HUDEP-2 (cell line): ENCODE measurements at regions not wholly inside any gene's neighbourhood (a gene's known extent, or its start where the extent isn't known, plus 50 kb on each side); places are given as distances from the start of the nearest gene placed in this dataset.

Experiments
- DNase-seq, 76 experiments: peaks; one replicate each; lab custom pipeline; 2025; ENCODE audit not compliant: unreplicated experiment in 76 of 76; lab: John Stamatoyannopoulos, UW

DNA sequence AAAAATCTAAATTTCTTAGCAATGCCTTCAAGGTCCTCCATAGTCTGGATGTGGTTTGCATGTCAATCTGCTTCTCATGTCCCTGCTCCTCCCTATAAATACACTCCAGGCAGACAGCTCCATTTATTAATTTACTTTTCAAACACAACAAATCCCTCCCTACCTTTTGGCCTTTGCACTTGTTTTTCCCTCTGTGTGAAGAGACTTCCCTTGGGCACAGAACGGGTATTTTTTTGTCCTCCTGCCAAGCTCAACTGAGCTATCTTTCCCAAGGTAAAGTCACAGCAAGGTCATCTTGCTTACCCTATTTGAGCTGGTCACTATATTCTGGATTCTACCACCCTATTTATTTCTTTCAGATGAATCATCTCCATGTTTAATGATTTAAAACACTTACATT lies 159.6 kb upstream of the ANKH start:
- no peak for DNase-seq

DNA sequence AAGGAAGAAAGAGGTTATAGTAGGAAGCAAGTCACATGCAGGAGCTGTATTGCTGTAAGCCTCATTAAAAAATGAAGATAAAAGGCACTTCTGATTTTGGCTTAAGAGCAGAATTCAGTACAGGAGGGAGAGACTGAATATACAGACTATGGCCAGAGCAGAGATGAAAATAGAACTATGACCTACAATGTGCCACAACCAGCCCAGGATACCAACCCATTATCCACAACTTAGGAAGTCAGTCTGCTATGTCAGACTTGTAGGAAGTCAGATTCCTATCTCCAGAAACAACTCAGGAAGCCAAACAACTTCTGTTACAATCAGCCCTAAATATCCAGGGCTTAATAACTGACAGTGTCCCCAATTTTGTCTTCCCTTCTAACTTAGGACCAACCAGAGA lies 156.2 kb upstream of the ANKH start:
- no peak for DNase-seq

DNA sequence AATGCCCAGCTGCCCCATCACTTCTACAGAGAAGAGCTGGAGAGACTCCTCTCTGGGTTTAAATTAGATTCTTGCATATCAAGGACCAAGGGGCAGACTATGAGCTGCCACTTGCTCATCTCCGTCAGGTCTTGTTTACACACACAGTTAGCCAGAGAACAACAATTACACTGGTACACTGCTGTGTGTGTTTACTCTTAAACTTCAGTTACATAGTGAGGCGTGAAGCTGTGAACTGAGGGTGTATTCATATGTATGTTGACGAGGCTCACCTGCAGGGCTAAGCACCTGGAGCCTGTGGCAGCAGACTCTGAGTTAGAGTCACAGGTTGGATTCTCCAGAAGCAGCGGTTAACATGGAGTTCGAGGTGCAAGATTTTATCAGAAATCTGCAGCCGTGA lies 155.4 kb upstream of the ANKH start:
- DNase-seq: no peak

DNA sequence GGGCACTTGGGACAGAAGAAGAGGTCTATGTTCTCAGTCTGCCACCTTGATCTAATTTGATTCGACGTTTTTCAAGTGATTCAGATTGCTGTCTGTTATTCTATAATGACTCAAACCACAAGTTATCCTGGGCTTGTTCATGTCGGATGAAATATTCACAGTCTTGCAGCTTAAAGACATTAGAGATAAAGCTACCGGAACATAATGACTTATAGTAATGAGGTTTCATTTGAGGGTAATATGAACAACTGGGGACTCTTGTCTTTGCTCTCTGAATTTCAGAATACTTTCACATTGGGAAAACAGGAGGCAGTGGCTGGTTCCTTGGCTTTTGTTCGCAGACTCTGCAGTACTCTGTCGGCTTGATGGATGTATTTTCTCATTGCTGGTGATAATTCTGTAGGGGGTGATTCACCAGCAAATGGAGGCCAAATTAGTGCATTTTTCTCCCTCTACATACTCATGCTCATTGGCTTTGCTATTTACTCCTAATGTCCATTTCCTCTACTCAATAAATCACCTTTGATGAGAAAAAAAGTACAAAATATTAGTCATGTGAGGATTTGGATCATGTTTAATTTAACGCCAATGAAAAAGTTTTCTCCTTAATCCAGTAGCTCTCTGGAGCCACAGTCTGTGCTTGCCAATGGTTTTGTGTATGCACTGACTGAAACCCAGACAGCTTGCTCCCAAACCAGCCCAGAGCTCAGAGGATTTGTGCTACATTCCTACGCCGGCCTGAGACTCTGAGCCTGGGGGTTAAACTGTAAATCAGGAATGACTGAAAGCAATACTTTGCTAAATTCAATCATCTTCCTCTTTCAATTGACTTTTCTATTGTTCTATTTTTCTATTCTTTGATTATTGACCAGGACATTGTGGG lies 154.7 kb upstream of the ANKH start:
- DNase-seq: no peak

DNA sequence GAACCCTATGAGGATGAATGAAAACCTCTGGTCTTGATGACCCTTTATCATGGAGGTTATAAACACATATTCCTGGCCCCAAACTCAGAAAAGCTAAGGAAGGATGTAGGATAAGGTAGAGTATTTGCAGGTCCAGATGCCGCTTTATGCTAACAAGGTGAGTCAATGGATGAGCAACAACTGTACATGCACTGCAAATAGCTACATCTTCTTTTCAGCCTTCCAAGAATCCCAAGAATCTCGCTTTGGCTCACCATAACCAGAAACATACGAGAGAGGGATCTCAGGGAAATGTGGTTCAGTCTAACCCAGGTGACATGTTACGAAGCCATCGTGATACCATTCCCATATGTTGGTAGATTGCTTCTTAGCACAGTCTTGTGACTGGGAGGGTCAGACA lies 152.3 kb upstream of the ANKH start:
- no peak for DNase-seq

DNA sequence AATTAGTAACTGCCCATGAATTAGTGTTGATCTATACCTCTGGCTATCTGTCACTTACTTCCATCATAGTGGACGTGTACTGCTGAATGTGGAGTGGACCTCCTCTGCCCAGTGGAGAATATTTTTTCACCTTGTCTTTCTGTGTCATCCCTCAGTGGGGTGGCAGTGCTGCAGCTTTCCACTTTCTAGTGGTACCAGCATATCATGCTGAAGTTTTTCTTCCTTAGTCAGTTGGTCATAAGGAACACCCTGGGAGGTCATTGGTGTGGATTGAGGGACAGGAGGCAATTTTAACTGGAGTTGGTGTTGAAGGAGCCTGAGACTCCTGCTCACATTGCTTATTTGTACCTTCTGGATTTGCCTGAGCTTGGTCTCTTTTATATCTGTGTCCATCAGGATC lies 151.7 kb upstream of the ANKH start:
- DNase-seq: no peak

DNA sequence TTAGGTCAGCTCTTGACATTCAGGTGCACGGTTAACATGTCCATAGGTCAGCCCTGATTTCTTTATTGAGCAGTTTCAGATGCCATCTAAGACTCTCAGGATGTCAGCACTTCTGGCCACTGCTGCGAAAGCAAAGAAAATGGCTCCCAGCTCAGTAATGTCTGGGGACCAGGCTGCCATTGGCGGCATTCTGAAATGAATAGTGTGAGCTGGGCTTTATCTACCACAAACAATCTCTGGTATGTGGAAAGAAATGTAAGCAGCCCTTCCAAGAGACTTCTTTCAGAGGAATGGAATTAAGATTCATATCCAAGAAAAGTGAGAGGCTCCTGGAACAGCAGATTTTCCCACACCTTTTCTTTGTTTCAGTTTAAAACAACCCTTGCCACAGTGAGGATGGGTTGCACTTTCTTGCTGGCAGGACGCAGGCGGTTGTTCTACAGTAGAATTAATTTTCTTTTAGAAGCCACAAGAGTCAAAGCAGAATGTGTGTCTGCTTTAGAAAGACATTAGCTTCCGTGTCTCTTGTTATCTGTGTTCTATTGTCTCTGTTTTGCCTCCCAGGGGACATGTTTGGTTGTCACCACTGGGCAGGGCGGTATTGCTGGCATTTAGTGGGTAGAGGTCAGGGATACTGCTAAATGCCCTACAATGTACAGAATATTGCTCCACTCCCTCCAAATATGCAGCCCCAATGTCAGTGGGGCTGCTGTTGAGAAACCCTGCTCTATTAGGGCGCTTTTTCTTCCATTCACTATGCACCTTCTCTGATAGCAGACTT lies 149.9 kb upstream of the ANKH start:
- DNase-seq: no peak

DNA sequence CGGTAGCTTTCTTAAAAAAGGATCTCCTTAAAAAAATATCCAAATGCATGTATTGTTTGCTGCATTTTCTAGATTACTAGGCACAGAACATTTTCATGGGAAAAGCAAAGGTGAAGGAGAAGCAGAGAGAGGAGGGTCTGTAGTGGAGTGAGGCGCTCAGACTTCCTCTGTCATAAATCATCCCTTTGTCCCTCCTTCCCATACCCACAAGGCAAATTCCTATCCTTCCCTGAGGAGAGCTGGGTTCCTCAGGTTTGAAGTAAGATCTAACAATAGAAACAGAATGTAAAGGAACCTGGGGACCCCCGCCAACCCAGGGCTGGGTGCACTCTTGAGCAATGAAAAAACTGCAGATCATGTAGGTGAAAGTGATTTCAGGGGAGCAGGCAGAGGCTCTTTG lies 149.2 kb upstream of the ANKH start:
- DNase-seq: no peak

DNA sequence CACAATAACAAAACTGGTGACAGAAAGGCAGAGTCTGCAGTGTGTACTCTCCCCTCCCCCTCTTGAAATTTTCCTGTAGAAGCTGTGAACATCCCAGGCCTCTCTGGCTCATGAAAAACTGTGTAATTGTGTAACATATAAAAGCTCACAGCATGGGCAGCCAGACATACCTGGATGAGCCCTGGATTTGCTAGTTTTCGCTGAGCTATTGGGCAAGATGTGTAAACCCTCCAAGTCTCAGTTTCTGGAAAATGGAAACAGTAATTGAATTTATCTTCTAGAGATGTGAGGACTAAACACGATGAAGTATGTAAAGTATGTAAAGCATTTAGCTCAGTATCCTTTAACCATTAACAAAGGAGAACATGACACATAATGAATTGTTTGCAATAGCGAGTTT lies 143.2 kb upstream of the ANKH start:
- no peak for DNase-seq

DNA sequence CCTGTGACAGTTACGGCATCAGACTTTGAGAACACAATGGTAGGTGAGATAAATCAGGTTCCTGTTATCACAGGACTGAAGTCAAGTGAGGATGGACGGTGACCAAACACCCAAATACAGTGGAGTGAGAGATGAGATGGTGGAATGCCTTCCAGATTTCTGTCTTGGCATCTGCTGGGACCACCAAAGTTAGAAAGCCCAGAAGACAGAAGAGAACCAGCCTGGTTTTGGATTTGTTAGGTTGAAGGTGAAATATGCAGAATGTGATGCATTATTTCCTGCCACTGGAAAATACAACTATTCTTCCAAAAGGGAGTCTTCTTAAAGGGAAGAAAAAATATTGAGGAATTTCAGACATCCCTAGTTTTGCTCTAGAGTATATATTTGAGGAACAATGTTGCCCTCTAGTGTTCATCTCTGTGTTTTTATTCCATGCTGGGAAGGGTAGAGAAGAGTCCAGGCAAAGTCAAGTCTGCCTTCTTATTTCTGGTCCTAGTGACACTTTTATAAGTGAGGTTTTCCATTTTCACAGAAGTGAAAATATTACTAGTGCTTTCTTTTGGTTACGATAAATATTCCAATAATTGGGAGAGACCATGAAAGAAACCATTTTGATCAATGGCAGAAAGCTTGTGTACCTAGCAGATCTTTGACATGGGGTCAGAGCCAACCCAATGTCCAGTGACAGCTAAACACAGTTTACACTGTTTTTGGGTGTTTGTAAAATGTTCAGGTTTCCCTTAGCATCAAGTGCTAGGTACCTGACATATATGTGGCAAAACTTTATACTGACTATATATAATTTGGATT lies 142.3 kb upstream of the ANKH start:
- DNase-seq: peak in 19 of 76 experiments; percentile 1 to 41 (median 6)

DNA sequence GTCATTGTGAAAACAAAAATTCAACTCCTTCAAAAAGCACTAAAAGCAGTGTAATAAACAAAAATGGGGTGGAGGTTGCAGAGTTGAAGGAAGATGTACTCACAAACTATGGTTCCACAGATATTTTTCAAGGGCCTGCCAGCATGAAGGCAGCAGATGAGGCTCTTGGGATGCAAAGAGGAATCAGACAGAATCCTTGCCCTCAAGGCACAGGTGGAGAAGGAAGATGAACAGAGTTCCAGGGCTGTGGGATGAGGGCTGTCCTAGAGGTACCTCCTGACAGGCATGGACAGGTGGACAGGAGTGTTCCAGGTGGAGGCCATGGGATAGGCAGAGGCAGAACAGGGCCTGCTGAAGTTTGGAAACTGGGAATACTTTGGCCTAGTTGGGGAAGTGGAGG lies 140.5 kb upstream of the ANKH start:
- DNase-seq: no peak

DNA sequence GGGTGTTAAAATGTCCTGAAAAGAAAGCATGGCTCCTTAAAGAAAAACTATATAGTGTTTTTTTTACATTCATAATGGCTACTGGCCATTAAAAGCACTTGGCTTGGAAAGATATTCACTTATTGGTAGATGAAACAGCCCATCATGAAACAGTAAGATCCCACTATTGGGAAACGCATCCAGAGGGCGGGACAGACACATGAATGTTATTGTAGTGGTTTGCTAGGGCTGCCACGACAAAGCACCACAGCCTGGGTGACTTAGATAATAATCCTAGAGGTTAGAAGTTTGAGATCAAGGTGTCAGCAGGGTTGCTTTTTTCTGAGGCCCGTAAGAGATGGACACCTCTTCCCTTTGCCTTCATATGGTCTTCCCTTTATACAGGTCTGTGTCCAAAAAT lies 139.4 kb upstream of the ANKH start:
- DNase-seq: no peak

DNA sequence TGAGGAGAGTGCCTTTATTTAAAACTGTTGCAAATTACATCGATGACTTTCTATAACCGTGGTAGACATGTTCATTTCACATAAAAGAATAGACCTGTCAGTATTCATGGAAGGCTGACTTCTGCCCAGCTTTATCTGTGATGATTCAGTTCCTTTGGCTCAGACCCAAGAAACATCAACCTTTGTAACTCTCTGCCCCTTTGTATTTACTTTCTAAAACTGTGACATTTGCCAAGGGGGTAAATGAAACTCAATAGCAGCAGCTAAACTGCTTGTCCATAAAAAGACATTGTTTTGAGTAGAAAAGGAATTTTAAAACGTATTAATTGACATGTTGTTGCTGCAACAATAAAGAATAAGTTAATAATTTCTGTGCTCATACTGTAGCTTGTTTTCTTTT lies 137.8 kb upstream of the ANKH start:
- DNase-seq: peak in 24 of 76 experiments; percentile 0 to 37 (median 10)

DNA sequence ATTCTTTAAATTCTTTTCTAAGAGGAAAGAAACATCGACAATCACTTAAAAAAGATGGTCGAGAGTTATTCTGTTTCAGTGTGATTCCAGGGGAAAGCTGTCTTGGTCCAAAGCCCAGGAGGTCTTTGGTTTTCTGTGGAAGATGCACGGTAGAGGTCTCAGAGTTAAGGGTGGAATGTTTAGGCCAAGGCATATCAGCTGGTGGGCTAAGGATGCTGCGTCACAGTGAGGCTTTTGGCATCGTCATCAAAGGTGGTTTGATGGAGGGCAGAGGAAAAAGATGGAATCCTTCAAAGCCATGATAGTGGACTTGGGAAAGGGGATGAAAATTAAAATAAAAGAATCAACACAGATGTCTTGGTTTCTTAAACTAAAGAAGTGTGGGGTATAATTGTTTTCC lies 137.3 kb upstream of the ANKH start:
- DNase-seq: no peak

DNA sequence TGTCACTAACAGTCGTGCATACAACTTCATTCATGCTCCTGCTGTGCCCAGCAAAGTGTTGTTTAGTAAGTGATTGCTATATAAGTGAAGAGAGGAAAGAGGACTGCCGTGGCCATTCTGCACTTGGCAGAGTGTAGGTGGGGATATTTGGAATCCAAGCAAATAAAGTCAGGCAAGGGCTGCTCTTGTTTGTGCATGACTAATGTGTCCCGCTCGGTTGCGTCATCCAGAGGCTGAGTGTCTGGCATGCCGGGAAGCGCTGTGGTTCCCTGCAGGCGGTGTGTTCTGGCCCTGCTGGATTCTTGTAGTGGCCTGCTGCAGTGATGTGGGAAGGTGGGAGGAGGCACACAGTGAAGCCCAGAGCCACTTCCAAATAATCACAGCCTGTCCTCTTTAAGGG lies 136.9 kb upstream of the ANKH start:
- no peak for DNase-seq

DNA sequence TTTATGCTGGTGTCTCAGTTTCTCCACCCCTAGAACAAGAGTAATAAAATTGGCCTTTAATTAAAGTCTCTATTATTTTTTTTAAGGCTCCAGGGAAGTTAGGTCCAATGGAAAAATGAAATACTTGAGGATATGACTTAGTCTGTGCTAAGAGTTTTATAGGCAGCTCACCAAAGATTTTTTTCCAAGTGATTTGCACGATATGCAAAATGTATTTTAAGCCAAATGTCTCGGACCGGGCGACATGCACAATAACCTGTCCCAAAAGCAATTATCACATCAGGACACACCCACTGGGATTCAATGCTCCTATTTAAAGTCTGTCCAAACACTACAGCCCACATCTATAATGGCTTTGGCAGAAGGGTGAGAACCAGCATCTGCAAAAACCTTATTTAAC lies 136.1 kb upstream of the ANKH start:
- no peak for DNase-seq

DNA sequence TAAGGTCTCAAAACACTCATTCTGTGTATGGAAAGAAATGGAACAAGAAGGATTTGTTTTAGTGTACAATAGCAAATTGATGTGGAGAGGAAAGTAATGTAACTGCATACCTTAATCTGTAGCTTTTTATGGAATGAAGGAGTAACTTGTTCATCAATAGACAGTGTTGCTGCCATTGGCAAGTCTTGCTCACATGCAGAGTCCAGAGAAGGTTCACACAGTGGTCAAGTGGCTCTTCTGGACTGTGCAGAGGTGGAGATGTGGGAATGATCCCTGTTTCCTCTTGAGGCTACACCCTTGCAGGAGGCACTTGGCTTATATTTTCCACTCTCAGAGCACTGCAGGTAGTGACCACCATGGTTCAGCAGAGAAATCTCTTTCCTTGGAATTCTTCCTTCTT lies 132.9 kb upstream of the ANKH start:
- no peak for DNase-seq

DNA sequence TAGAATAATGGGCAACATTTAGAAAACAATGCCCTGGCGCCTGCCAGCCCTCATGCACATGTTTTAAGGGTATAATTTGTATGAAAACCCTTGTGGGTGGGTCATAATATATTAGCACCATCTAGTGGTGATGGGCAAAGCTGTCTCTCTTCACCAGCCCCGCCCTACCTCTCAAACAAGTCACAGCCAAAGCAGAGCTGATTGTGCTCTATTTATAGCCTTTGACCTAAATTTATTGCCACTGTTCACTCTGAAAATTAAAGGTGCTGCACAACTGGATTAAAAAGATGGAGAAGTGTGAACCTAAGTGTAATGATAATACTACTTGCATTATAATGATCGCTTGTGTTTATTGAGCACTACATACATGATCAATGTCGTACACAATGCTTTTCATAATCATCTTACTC lies 131.9 kb upstream of the ANKH start:
- DNase-seq: peak in 44 of 76 experiments; percentile 0 to 52 (median 12)

DNA sequence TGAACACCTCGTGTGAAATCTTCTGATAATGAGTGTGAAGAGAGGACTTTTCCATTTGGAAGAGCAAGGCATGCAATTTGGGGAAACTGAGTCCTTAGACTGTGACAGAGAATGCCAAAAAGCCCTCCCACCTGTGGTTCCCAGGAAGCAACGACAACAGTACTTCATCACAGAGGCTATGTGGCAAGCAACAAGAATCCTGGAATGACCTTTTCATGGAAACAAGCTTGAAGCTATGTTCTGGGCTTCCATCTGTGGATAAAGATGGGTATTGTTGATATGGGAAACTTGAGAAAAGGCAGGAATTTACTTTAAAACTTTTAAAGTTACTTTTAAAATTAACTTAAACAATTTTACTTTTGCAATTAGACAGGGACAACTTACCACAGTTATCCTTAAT lies 131.2 kb upstream of the ANKH start:
- DNase-seq: no peak

DNA sequence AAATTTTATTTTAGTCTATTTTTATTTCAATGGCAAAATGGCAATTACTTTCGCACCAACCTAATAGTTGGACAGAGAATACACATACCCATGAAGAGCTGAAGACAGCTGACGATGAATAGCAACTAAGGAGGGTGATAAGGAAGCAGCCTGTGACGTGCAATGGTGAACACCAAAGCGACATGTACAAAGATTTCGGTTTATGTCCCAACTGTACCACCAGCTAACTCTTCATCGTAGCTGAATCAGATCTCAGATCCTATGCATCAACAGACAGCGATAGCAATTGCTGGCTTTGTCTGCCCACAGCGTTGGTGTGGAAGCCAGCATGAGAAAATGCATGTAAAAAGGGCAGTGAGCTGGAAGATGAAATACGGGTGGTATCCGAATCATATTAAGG lies 130.6 kb upstream of the ANKH start:
- DNase-seq: no peak

DNA sequence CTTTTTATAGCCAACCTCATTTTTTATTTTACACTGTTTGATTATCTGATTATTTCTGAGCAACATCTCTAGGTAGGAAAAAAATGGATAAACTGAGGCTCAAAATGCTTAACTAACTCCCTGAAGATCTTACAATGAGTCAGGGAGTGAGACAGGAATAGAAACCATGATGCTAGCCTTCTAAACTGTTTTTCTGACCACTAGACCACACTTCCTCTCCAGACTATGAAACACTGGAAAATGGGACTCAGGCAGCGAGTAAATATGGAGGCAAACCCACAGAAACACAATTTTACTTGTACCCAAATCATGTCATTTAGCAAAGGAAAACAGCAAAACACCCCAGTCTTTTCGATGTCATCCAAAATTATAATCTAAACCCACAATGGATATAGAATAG lies 129.9 kb upstream of the ANKH start:
- DNase-seq: no peak
